HG03095 (cell line): ENCODE measurements at regions not wholly inside any gene's neighbourhood (a gene's known extent, or its start where the extent isn't known, plus 50 kb on each side); places are given as distances from the start of the nearest gene placed in this dataset.
A peak's percentile ranks its signal among the peaks of the same experiment; 100 is the strongest.
"Not testable (repeated sequence)": the region's sequence is repeated elsewhere in the genome, so short reads cannot be mapped to it uniquely, and the experiment has no call there.

ENCODE experiments used
- ATAC-seq: cut with Tn5 transposase; IDR thresholded peaks from one replicate; pipeline ENCODE4 v1.9.1; 2021; ENCODE audit warnings: moderate library complexity; ENCODE audit not compliant: unreplicated experiment

GRCh38 chr1:173257805-173258204 lies 50.7 kb upstream of the TNFSF4 start:
- ATAC-seq: no peak

GRCh38 chr1:173258479-173259264 lies 51.5 kb upstream of the TNFSF4 start:
- no peak for ATAC-seq

- ATAC-seq: not testable (repeated sequence)
Measured at GRCh38 chr1:173260329-173260728, 53.2 kb upstream of the TNFSF4 start.

- ATAC-seq: no peak
Measured at GRCh38 chr1:173266841-173267240, 59.7 kb upstream of the TNFSF4 start.

GRCh38 chr1:173267453-173267945 lies 60.4 kb upstream of the TNFSF4 start:
- ATAC-seq: no peak

GRCh38 chr1:173268261-173268660 lies 61.1 kb upstream of the TNFSF4 start:
- ATAC-seq: no peak

GRCh38 chr1:173268786-173269277 lies 61.7 kb upstream of the TNFSF4 start:
- no peak for ATAC-seq

GRCh38 chr1:173269490-173270230 lies 62.5 kb upstream of the TNFSF4 start:
- ATAC-seq: no peak

- ATAC-seq: no peak
Measured at GRCh38 chr1:173270243-173270642, 63.1 kb upstream of the TNFSF4 start.

GRCh38 chr1:173271021-173271420 lies 63.9 kb upstream of the TNFSF4 start:
- not testable (repeated sequence) for ATAC-seq

GRCh38 chr1:173275496-173275895 lies 68.4 kb upstream of the TNFSF4 start:
- ATAC-seq: no peak

- ATAC-seq: peak; percentile 90
Measured at GRCh38 chr1:173276922-173277800, 70.0 kb upstream of the TNFSF4 start.

GRCh38 chr1:173280899-173281660 lies 73.9 kb upstream of the TNFSF4 start:
- no peak for ATAC-seq

- ATAC-seq: no peak
Measured at GRCh38 chr1:173285048-173285447, 77.9 kb upstream of the TNFSF4 start.

- ATAC-seq: no peak
Measured at GRCh38 chr1:173287785-173288184, 80.7 kb upstream of the TNFSF4 start.

GRCh38 chr1:173293756-173294155 lies 86.6 kb upstream of the TNFSF4 start:
- ATAC-seq: no peak

GRCh38 chr1:173294843-173295242 lies 87.7 kb upstream of the TNFSF4 start:
- ATAC-seq: no peak

GRCh38 chr1:173295391-173295790 lies 88.3 kb upstream of the TNFSF4 start:
- no peak for ATAC-seq

GRCh38 chr1:173295995-173296394 lies 88.9 kb upstream of the TNFSF4 start:
- ATAC-seq: no peak

GRCh38 chr1:173297798-173298391 lies 90.8 kb upstream of the TNFSF4 start:
- ATAC-seq: peak; percentile 89
